Activated naive CD8-positive, alpha-beta T cell treated with anti-CD3 and anti-CD28 coated beads, Interleukin-2, amount 10 ng/mL, durations not matched to agents 7 days and 5 days (primary cell): ENCODE measurements at regions not wholly inside any gene's neighbourhood (a gene's known extent, or its start where the extent isn't known, plus 50 kb on each side); places are given as distances from the start of the nearest gene placed in this dataset.
A peak's percentile ranks its signal among the peaks of the same experiment; 100 is the strongest.
"Not testable (repeated sequence)": the region's sequence is repeated elsewhere in the genome, so short reads cannot be mapped to it uniquely, and the experiment has no call there.

Experiments used
- ATAC-seq: fragments of 150-1000 bp; cut with Tn5 transposase; one replicate; pipeline ENCODE4 v1.10.0; 2021; ENCODE audit warnings: low read depth, moderate library complexity
- POLR2A ChIA-PET: fragments of 350-600 bp; sonication (Branson Sonifier 250); formaldehyde crosslinking; loops from one replicate; lab custom pipeline; 2021; ENCODE audit warnings: antibody characterized with exemption; lab: Charles Lee
- DNase-seq: peaks from one replicate; pipeline ENCODE4 v3.0.0; 2021
- H3K27ac Mint-ChIP-seq: one replicate; pipeline ENCODE4 v1.8.0; 2022; ENCODE audit warnings: mild to moderate bottlenecking, mixed read lengths
- H3K27me3 Mint-ChIP-seq: one replicate; pipeline ENCODE4 v1.8.0; 2022; ENCODE audit warnings: mild to moderate bottlenecking, moderate library complexity, mixed read lengths
- H3K36me3 Mint-ChIP-seq: one replicate; pipeline ENCODE4 v1.8.0; 2021; ENCODE audit warnings: mild to moderate bottlenecking, mixed read lengths
- H3K4me1 Mint-ChIP-seq: one replicate; pipeline ENCODE4 v1.8.0; 2021; ENCODE audit warnings: mixed read lengths
- H3K4me3 Mint-ChIP-seq: one replicate; pipeline ENCODE4 v1.8.0; 2022; ENCODE audit warnings: mild to moderate bottlenecking, moderate library complexity, mixed read lengths
- H3K9me3 Mint-ChIP-seq: one replicate; pipeline ENCODE4 v1.8.0; 2021; ENCODE audit warnings: mixed read lengths

DNA sequence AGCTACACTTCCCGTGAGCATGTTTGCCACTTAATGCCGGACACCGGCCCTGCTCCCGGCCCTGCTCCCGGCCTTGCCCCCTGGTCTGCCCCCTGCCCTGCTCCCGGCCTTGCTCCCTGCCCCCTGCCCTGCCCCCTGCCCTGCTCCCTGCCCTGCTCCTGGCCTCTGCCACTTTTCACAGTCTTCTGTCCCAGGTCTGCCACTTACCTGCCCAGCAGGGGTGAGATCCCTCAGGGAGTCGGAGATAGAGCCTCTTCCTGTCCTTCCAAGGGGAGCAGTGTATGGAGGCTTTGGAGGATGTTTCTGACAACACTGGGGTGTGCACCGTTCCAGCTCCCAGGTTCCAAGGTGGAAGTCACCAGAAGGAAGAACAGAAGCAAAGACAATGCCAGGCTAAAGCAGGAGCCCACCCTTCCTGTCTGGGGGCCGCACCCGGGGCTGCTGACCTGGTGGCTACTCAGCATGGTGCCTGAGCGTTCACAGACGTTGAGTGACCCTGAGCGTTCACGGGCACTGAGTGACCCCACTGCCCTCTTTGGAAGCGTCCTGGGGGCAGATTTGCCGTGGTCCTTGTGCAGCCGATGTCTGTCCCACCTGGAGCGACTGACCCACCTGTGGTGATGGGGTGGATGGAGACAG is 199.8 kb downstream of the DLL1 start:
- ATAC-seq (no peak), DNase-seq (no peak)
- Mint-ChIP-seq H3K4me3 (peak overlapping the region; percentile 10), H3K27me3 (peaks cover 4% of the 10 kb centered on the region), H3K4me1 (peaks cover 27% of the 10 kb centered on the region), H3K36me3 (peaks cover 8% of the 10 kb centered on the region), H3K27ac (peak overlapping the region; percentile 98), H3K9me3 (no peaks in the 10 kb centered on the region)
- POLR2A ChIA-PET, result no interaction called here

DNA sequence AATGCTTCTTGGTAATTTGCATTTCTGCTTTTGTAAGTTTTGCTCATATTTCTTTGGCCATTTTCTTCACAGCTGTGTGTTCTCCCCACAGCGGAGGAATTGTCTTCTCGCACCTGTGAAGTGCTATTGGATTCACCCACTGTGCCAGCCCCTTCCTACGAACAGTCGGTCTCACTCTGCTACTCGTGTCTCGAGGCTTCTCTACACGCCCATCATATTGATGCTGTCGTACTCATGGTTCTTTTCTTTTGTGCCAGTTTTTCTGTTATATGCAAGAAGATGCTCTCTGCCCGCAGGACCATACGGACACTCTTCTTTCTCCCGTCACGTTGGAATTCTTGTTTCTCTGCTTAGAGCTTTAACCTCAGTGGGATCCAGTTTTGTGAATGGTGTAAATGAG is 200.3 kb downstream of the DLL1 start:
- H3K27ac Mint-ChIP-seq, result peak overlapping the region; percentile 98
- H3K4me1 Mint-ChIP-seq, result peaks cover 30% of the 10 kb centered on the region
- POLR2A ChIA-PET, result interaction anchor here (3.1 to 3.5 kb wide), 2 partner anchors 57 to 182 kb away, joined by 24 to 103 read pairs; no protein-coding TSS in a partner anchor
- DNase-seq (no peak), ATAC-seq (no peak)
- peaks cover 2% of the 10 kb centered on the region for H3K27me3 Mint-ChIP-seq
- peaks cover 8% of the 10 kb centered on the region for H3K36me3 Mint-ChIP-seq
- H3K4me3 Mint-ChIP-seq, result peak overlapping the region; percentile 94
- H3K9me3 Mint-ChIP-seq, result no peaks in the 10 kb centered on the region

- POLR2A ChIA-PET, result interaction anchor here (1.1 to 3.5 kb wide), 4 partner anchors 58 to 216 kb away, joined by 3 to 103 read pairs (median 30); partner anchors contain the start of genes DLL1 and FAM120B
- no peak for ATAC-seq
- Mint-ChIP-seq H3K4me1 (peaks cover 30% of the 10 kb centered on the region), H3K36me3 (peaks cover 8% of the 10 kb centered on the region), H3K27ac (peak overlapping the region; percentile 98), H3K9me3 (no peaks in the 10 kb centered on the region), H3K4me3 (peak overlapping the region; percentile 94), H3K27me3 (no peaks in the 10 kb centered on the region)
- no peak for DNase-seq
Observed at GRCh38 chr6:170089963-170090362, 200.9 kb downstream of the DLL1 start.

GRCh38 chr6:170088582-170088955 is 202.3 kb downstream of the DLL1 start:
- Mint-ChIP-seq H3K4me1 (peaks cover 30% of the 10 kb centered on the region), H3K9me3 (no peaks in the 10 kb centered on the region), H3K27ac (peak overlapping the region; percentile 98), H3K27me3 (no peaks in the 10 kb centered on the region), H3K4me3 (peak overlapping the region; percentile 94), H3K36me3 (peaks cover 8% of the 10 kb centered on the region)
- POLR2A ChIA-PET, result interaction anchor here (0.7 to 3.5 kb wide), 16 partner anchors 9 to 386 kb away, joined by 3 to 103 read pairs (median 5); partner anchors contain the start of genes C6orf120, DLL1 and WDR27
- ATAC-seq, result peak; percentile 2
- no peak for DNase-seq

DNA sequence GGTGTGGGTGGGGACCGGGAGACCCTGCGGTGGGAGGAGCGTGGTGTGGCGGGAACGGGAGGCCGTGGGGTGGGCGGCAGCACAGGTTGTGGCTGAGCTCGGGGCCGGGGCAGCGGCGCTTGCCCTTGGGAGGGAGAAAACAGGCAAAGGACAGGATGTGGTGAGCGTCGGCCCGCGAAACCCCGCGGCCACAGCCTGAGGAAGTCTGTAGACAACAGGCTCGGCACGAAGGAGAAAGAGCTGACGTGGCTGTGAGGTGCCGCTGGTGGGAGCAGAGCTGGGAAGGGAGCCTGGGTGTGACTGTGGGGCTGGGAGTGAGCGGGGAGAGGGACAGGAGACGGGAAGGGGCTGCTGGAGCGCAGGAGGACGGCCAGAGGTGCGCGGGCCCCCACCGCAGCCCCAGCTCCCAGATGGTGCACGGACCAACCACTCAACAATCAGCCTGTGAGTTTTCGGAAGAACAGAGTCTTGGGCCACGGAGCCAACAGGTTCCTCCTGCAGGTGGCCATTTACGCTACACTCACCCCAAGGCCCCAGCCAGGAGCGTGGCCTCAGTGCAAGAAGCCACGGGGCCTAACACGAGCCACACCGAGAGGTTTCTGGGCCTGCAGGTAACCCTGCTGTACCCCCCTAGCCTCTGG is 202.8 kb downstream of the DLL1 start:
- ATAC-seq (peak; percentile 78), DNase-seq (peak; percentile 82)
- Mint-ChIP-seq H3K4me3 (peak overlapping the region; percentile 94), H3K27ac (peak overlapping the region; percentile 98), H3K27me3 (no peaks in the 10 kb centered on the region), H3K36me3 (peaks cover 8% of the 10 kb centered on the region), H3K9me3 (no peaks in the 10 kb centered on the region), H3K4me1 (peaks cover 33% of the 10 kb centered on the region)
- POLR2A ChIA-PET, result interaction anchor here (0.6 to 3.5 kb wide), 15 partner anchors 9 to 386 kb away, joined by 3 to 103 read pairs (median 5); partner anchors contain the start of genes C6orf120, DLL1 and WDR27

GRCh38 chr6:170087421-170087780 is 203.5 kb downstream of the DLL1 start:
- H3K36me3 Mint-ChIP-seq, H3K27ac Mint-ChIP-seq: not testable (repeated sequence)
- H3K4me1 Mint-ChIP-seq, result peaks cover 38% of the 10 kb centered on the region

DNA sequence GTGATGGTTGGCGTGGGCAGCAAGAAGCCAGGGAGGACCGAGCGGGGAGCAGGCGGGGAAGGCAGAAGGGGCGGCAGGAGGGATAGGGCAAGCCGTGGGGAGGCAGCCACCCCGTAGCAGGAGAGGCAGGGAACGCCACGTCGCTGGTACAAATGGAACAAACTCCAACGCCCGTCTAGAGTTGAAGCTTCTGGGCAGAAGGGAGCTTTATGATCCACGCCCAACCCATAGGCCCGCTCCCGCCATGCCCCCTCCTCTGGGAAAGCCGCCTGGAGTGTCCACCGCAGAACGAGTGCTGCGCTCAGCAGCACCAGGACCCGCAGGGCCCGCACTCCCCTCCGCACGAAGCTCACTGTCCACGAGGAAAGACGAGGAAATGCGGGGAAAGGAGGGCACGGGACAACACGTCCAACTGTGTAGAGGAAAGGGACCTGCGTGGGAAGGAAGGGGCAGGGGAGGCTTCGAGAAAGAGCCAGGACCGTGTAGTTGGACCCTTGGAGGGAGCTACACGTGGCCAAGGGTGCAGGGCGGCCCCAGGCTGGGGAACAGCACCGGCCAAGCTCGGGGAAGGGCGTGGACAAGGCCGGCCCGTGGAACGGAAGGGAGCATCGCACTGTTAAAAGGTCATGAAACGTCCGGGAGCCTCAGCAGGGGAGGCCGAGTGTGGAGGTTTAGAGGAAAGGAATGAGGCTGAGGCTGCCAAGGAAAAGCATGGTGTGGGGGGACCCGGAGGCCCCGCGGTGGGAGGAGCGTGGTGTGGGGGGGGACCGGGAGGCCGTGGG is 204.0 kb downstream of the DLL1 start:
- POLR2A ChIA-PET, result no interaction called here
- Mint-ChIP-seq H3K36me3 (peaks cover 8% of the 10 kb centered on the region), H3K27ac (peak overlapping the region; percentile 85), H3K4me1 (peaks cover 42% of the 10 kb centered on the region), H3K4me3 (peak overlapping the region; percentile 33), H3K27me3 (no peaks in the 10 kb centered on the region), H3K9me3 (no peaks in the 10 kb centered on the region)
- ATAC-seq, result no peak
- peak; percentile 33 for DNase-seq

More at GRCh38 chr6:170087421-170087780, 203.5 kb downstream of the DLL1 start:
- H3K9me3 Mint-ChIP-seq, ATAC-seq, H3K27me3 Mint-ChIP-seq, H3K4me3 Mint-ChIP-seq: not testable (repeated sequence)
- POLR2A ChIA-PET, result interaction anchor here (0.6 to 3.5 kb wide), 12 partner anchors 10 to 385 kb away, joined by 3 to 103 read pairs (median 5); partner anchors contain the start of genes C6orf120, DLL1 and WDR27
- DNase-seq, result peak; percentile 29

GRCh38 chr6:170085475-170086401 is 205.1 kb downstream of the DLL1 start:
- POLR2A ChIA-PET, result no interaction called here
- H3K27ac Mint-ChIP-seq, result peak overlapping the region; percentile 62
- no peak for ATAC-seq
- H3K9me3 Mint-ChIP-seq, result no peaks in the 10 kb centered on the region
- H3K36me3 Mint-ChIP-seq, result peaks cover 7% of the 10 kb centered on the region
- no peaks in the 10 kb centered on the region for H3K27me3 Mint-ChIP-seq
- peaks cover 43% of the 10 kb centered on the region for H3K4me1 Mint-ChIP-seq
- no peak for DNase-seq
- no peak overlapping the region for H3K4me3 Mint-ChIP-seq

DNA sequence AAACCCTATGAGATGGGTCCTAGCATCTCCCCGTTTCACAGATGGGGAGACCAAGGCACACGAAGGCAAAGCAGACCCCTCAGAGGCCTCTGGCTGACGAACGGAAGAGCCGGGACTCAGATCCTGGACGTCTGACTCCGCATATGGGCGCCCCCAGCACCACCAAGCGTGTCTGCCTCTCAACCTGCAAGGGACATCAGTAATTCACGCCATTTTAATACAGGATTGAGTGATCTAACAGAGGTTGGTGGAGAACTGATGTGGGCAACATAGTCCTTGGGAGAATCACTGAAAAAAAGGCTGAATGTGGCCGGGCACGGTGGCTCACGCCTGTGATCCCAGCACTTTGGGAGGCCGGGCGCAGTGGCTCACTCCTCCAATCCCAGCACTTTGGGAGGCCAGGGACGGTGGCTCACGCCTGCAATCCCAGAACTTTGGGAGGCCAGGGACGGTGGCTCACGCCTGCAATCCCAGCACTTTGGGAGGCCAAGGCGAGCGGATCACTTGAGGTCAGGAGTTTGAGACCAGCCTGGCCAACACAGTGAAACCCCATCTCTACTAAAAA is 206.6 kb downstream of the DLL1 start:
- Mint-ChIP-seq H3K4me1 (peaks cover 28% of the 10 kb centered on the region), H3K27me3 (no peaks in the 10 kb centered on the region), H3K27ac (no peak overlapping the region), H3K36me3 (peaks cover 3% of the 10 kb centered on the region), H3K9me3 (peaks cover under 1% of the 10 kb centered on the region), H3K4me3 (no peak overlapping the region)
- POLR2A ChIA-PET, result no interaction called here
- no peak for DNase-seq
- ATAC-seq, result no peak

GRCh38 chr6:170083236-170084051 is 207.4 kb downstream of the DLL1 start:
- Mint-ChIP-seq H3K4me3 (no peak overlapping the region), H3K4me1 (peaks cover 29% of the 10 kb centered on the region), H3K27ac (no peak overlapping the region), H3K27me3 (peaks cover 3% of the 10 kb centered on the region), H3K9me3 (peaks cover 5% of the 10 kb centered on the region), H3K36me3 (peaks cover 3% of the 10 kb centered on the region)
- no peak for ATAC-seq
- POLR2A ChIA-PET, result interaction anchor here (1.7 kb wide), 1 partner anchor 64 kb away, joined by 5 read pairs; no protein-coding TSS in a partner anchor
- no peak for DNase-seq

- DNase-seq (no peak), ATAC-seq (peak; percentile 75)
- peaks cover 5% of the 10 kb centered on the region for H3K9me3 Mint-ChIP-seq
- peaks cover 24% of the 10 kb centered on the region for H3K4me1 Mint-ChIP-seq
- H3K27ac Mint-ChIP-seq, result peak overlapping the region; percentile 36
- peaks cover 6% of the 10 kb centered on the region for H3K27me3 Mint-ChIP-seq
- POLR2A ChIA-PET, result interaction anchor here (1.7 kb wide), 1 partner anchor 65 kb away, joined by 5 read pairs; no protein-coding TSS in a partner anchor
- no peak overlapping the region for H3K4me3 Mint-ChIP-seq
- peaks cover 2% of the 10 kb centered on the region for H3K36me3 Mint-ChIP-seq
Observed at GRCh38 chr6:170082531-170083187, 208.2 kb downstream of the DLL1 start.
